PC-3 (cell line): ENCODE measurements at regions not wholly inside any gene's neighbourhood (a gene's known extent, or its start where the extent isn't known, plus 50 kb on each side); places are given as distances from the start of the nearest gene placed in this dataset.

ENCODE experiments used
- ATAC-seq: fragments of 200-7000 bp; cut with Tn5 transposase; 2 replicates; pipeline ENCODE4 v1.9.1; 2020; ENCODE audit warnings: mild to moderate bottlenecking, moderate library complexity
- BruUV-seq: library from RNA; stranded (reverse); fragments of 400-500 nt; replicated peaks from 2 replicates; lab custom pipeline; 2021; lab: Mats Ljungman, UMichigan
- CTCF ChIA-PET: fragments of 300-600 bp; sonication (Branson Sonifier 250); formaldehyde crosslinking; loops from one replicate; lab custom pipeline; 2022; ENCODE audit warnings: antibody characterized with exemption; lab: Charles Lee
- POLR2A ChIA-PET: fragments of 300-600 bp; sonication (Branson Sonifier 250); formaldehyde crosslinking; loops from one replicate; lab custom pipeline; 2022; ENCODE audit warnings: antibody characterized with exemption; ENCODE audit not compliant: unreplicated experiment; lab: Charles Lee
- DNase-seq: peaks from one replicate; pipeline ENCODE4 v3.0.0-alpha.2; 2015
- H2AFZ ChIP-seq: fragments of 300-600 bp; sonication (generic); 2 replicates; pipeline ENCODE4 v1.6.0; 2016; ENCODE audit warnings: antibody characterized with exemption, low read length
- H3F3A ChIP-seq: fragments of 300-600 bp; sonication (generic); one replicate; pipeline ENCODE4 v1.6.0; 2017; ENCODE audit warnings: antibody characterized with exemption, low read length, control low read depth, mild to moderate bottlenecking; ENCODE audit not compliant: unreplicated experiment
- H3K27ac ChIP-seq: fragments of 300-600 bp; sonication (generic); 2 replicates; pipeline ENCODE4 v1.5.1; 2016; ENCODE audit warnings: mild to moderate bottlenecking, low read length
- H3K27me3 ChIP-seq: fragments of 300-600 bp; sonication (generic); 2 replicates; pipeline ENCODE4 v1.6.1; 2016; ENCODE audit warnings: low read length, mixed read lengths
- H3K36me3 ChIP-seq: fragments of 300-600 bp; sonication (generic); 2 replicates; pipeline ENCODE4 v1.6.1; 2016; ENCODE audit warnings: low read depth, mixed run types, low read length, mixed read lengths
- H3K4me1 ChIP-seq: fragments of 300-600 bp; sonication (generic); 2 replicates; pipeline ENCODE4 v1.5.1; 2016; ENCODE audit warnings: low read length; ENCODE audit not compliant: insufficient read depth
- H3K4me2 ChIP-seq: fragments of 300-600 bp; sonication (generic); 2 replicates; pipeline ENCODE4 v1.6.0; 2016; ENCODE audit warnings: low read length
- H3K4me3 ChIP-seq: fragments of 300-600 bp; sonication (generic); 2 replicates; pipeline ENCODE4 v1.5.1; 2016; ENCODE audit warnings: mild to moderate bottlenecking, low read length, mixed read lengths
- H3K79me2 ChIP-seq: fragments of 300-600 bp; sonication (generic); 2 replicates; pipeline ENCODE4 v1.6.1; 2017; ENCODE audit warnings: low read length, mixed read lengths
- H3K9ac ChIP-seq: fragments of 300-600 bp; sonication (generic); 2 replicates; pipeline ENCODE4 v1.6.0; 2016; ENCODE audit warnings: mild to moderate bottlenecking, low read length
- H3K9me2 ChIP-seq: fragments of 300-600 bp; sonication (generic); replicated peaks from 2 replicates; pipeline ENCODE4 v1.6.1; 2016; ENCODE audit warnings: mixed run types, low read length, mixed read lengths
- H3K9me3 ChIP-seq: fragments of 300-600 bp; sonication (generic); 2 replicates; pipeline ENCODE4 v1.6.1; 2016; ENCODE audit warnings: low read length, mixed read lengths
- H4K20me1 ChIP-seq: fragments of 300-600 bp; sonication (generic); 2 replicates; pipeline ENCODE4 v1.6.1; 2016; ENCODE audit warnings: low read length, mixed read lengths
- EZH2 ChIP-seq: fragments of 300-600 bp; sonication (generic); IDR thresholded peaks from one replicate; pipeline ENCODE4 v1.6.1; 2017; ENCODE audit warnings: antibody characterized with exemption, mild to moderate bottlenecking, low read length; ENCODE audit not compliant: unreplicated experiment
- EZH2phosphoT487 ChIP-seq: fragments of 300-600 bp; sonication (generic); IDR thresholded peaks from 2 replicates; pipeline ENCODE4 v1.6.1; 2018; ENCODE audit warnings: mild to moderate bottlenecking, antibody characterized with exemption, low read length, borderline replicate concordance
- intact Hi-C: fragments of 100-400 bp; cut with micrococcal nuclease; formaldehyde crosslinking; loops from 2 replicates; pipeline ENCODE4 v1.9.0; 2023
- TF ChIP-seq, protein P1 (sequence below): fragments of 300-600 bp; sonication (generic); conservative IDR thresholded peaks from 2 replicates; pipeline ENCODE4 v1.5.1; 2017; ENCODE audit warnings: antibody characterized with exemption, low read depth, mild to moderate bottlenecking, low read length

- Histone ChIP-seq H4K20me1 (no peaks in the 10 kb centered on the region), H3K9ac (no peak overlapping the region), H3K9me2 (no peaks in the 10 kb centered on the region), H3K9me3 (no peaks in the 10 kb centered on the region), H3K36me3 (no peaks in the 10 kb centered on the region), H3K4me2 (no peak overlapping the region), H3K27me3 (no peaks in the 10 kb centered on the region), H3K4me1 (peaks cover 8% of the 10 kb centered on the region), H3K4me3 (no peak overlapping the region), H3F3A (no peaks in the 10 kb centered on the region), H3K79me2 (no peaks in the 10 kb centered on the region), H2AFZ (no peak overlapping the region), H3K27ac (no peak overlapping the region)
- POLR2A ChIA-PET, result no interaction called here
- no TSS peak for BruUV-seq
- TF ChIP-seq EZH2 (no peak), EZH2phosphoT487 (no peak)
- TF ChIP-seq, protein P1, sequence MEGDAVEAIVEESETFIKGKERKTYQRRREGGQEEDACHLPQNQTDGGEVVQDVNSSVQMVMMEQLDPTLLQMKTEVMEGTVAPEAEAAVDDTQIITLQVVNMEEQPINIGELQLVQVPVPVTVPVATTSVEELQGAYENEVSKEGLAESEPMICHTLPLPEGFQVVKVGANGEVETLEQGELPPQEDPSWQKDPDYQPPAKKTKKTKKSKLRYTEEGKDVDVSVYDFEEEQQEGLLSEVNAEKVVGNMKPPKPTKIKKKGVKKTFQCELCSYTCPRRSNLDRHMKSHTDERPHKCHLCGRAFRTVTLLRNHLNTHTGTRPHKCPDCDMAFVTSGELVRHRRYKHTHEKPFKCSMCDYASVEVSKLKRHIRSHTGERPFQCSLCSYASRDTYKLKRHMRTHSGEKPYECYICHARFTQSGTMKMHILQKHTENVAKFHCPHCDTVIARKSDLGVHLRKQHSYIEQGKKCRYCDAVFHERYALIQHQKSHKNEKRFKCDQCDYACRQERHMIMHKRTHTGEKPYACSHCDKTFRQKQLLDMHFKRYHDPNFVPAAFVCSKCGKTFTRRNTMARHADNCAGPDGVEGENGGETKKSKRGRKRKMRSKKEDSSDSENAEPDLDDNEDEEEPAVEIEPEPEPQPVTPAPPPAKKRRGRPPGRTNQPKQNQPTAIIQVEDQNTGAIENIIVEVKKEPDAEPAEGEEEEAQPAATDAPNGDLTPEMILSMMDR, result no peak
- intact Hi-C loops, result no loop called here
- DNase-seq, result no peak
- ATAC-seq, result no peak
- CTCF ChIA-PET, result interaction anchor here (0.6 kb wide), 1 partner anchor 214 kb away, joined by 5 read pairs; no protein-coding TSS in a partner anchor
These were observed 112.1 kb downstream of the ACAA2 start for GRCh38 chr18:49701190-49701589.

- Histone ChIP-seq H2AFZ (no peak overlapping the region), H3K36me3 (no peaks in the 10 kb centered on the region), H3K4me3 (no peak overlapping the region), H4K20me1 (no peaks in the 10 kb centered on the region), H3K4me1 (peaks cover 8% of the 10 kb centered on the region), H3K9me2 (no peaks in the 10 kb centered on the region), H3K9me3 (no peaks in the 10 kb centered on the region), H3K27ac (0 out of 2 replicates have a peak overlapping the region, but pooled peaks have one; percentile 69), H3K9ac (no peak overlapping the region), H3F3A (no peaks in the 10 kb centered on the region), H3K79me2 (no peaks in the 10 kb centered on the region), H3K4me2 (no peak overlapping the region), H3K27me3 (no peaks in the 10 kb centered on the region)
- POLR2A ChIA-PET, result no interaction called here
- intact Hi-C loops, result loop anchor here (10.0 kb wide), 1 partner anchor 135 kb away; the partner anchor contains the start of gene LIPG
- no peak for ATAC-seq
- CTCF ChIA-PET, result no interaction called here
- BruUV-seq, result no TSS peak
- DNase-seq, result no peak
- no peak for TF ChIP-seq EZH2
- no peak for TF ChIP-seq EZH2phosphoT487
- TF ChIP-seq, protein P1, result no peak
These were observed 114.0 kb downstream of the ACAA2 start for GRCh38 chr18:49699303-49699702.

GRCh38 chr18:49698525-49699025 is 114.8 kb downstream of the ACAA2 start:
- CTCF ChIA-PET, result interaction anchor here (0.5 kb wide), 1 partner anchor 139 kb away, joined by 3 read pairs; no protein-coding TSS in a partner anchor
- H3F3A ChIP-seq, result no peaks in the 10 kb centered on the region
- POLR2A ChIA-PET, result no interaction called here
- H3K4me2 ChIP-seq, result no peak overlapping the region
- H3K27me3 ChIP-seq, result no peaks in the 10 kb centered on the region
- intact Hi-C loops, result loop anchor here (10.0 kb wide), 1 partner anchor 134 kb away; the partner anchor contains the start of gene LIPG
- peak overlapping the region; percentile 29; the same call in 1 of the 2 replicates for H3K9ac ChIP-seq
- H3K79me2 ChIP-seq, result no peaks in the 10 kb centered on the region
- no peak overlapping the region for H3K4me3 ChIP-seq
- H3K36me3 ChIP-seq, result no peaks in the 10 kb centered on the region
- peak overlapping the region; percentile 69 for H3K27ac ChIP-seq
- no TSS peak for BruUV-seq
- no peaks in the 10 kb centered on the region for H3K9me2 ChIP-seq
- no peaks in the 10 kb centered on the region for H4K20me1 ChIP-seq
- TF ChIP-seq EZH2, result no peak
- TF ChIP-seq, protein P1, result no peak
- no peak for TF ChIP-seq EZH2phosphoT487
- peaks cover 8% of the 10 kb centered on the region for H3K4me1 ChIP-seq
- no peak overlapping the region for H2AFZ ChIP-seq
- no peaks in the 10 kb centered on the region for H3K9me3 ChIP-seq
- ATAC-seq (peak; percentile 49), DNase-seq (no peak)
